ENCODE measurements at regions not wholly inside any gene's neighbourhood (a gene's known extent, or its start where the extent isn't known, plus 50 kb on each side); places are given as distances from the start of the nearest gene placed in this dataset.
"Not testable (repeated sequence)": the region's sequence is repeated elsewhere in the genome, so short reads cannot be mapped to it uniquely, and the experiment has no call there.

- DNase-seq = not testable (repeated sequence)
Measured at GRCh38 chr16:13739621-13740373, 180.2 kb upstream of the ERCC4 start.

GRCh38 chr16:13742928-13743327 is 177.0 kb upstream of the ERCC4 start:
- no peak for DNase-seq

GRCh38 chr16:13743571-13743970 is 176.4 kb upstream of the ERCC4 start:
- DNase-seq = no peak

- DNase-seq = no peak
Measured at GRCh38 chr16:13756411-13757140, 163.4 kb upstream of the ERCC4 start.

GRCh38 chr16:13766334-13766733 is 153.6 kb upstream of the ERCC4 start:
- DNase-seq = no peak

GRCh38 chr16:13767215-13767614 is 152.7 kb upstream of the ERCC4 start:
- no peak for DNase-seq

GRCh38 chr16:13768471-13768870 is 151.5 kb upstream of the ERCC4 start:
- DNase-seq = no peak

GRCh38 chr16:13770436-13770835 is 149.5 kb upstream of the ERCC4 start:
- DNase-seq = no peak

- no peak for DNase-seq
Measured at GRCh38 chr16:13772782-13773181, 147.2 kb upstream of the ERCC4 start.

GRCh38 chr16:13779676-13780075 is 140.3 kb upstream of the ERCC4 start:
- DNase-seq = no peak

GRCh38 chr16:13780406-13781168 is 139.4 kb upstream of the ERCC4 start:
- no peak for DNase-seq

- DNase-seq = no peak
Measured at GRCh38 chr16:13781169-13781564, 138.8 kb upstream of the ERCC4 start.

GRCh38 chr16:13781575-13782338 is 138.2 kb upstream of the ERCC4 start:
- no peak for DNase-seq

GRCh38 chr16:13791095-13791494 is 128.9 kb upstream of the ERCC4 start:
- no peak for DNase-seq

- DNase-seq = no peak
Measured at GRCh38 chr16:13793841-13794409, 126.0 kb upstream of the ERCC4 start.

GRCh38 chr16:13795131-13795530 is 124.8 kb upstream of the ERCC4 start:
- DNase-seq = no peak

GRCh38 chr16:13797718-13798117 is 122.2 kb upstream of the ERCC4 start:
- DNase-seq = no peak

GRCh38 chr16:13798211-13798610 is 121.7 kb upstream of the ERCC4 start:
- no peak for DNase-seq

GRCh38 chr16:13803974-13804373 is 116.0 kb upstream of the ERCC4 start:
- no peak for DNase-seq

GRCh38 chr16:13805951-13806350 is 114.0 kb upstream of the ERCC4 start:
- DNase-seq = no peak

- no peak for DNase-seq
Measured at GRCh38 chr16:13806671-13807070, 113.3 kb upstream of the ERCC4 start.

GRCh38 chr16:13808102-13808501 is 111.9 kb upstream of the ERCC4 start:
- DNase-seq = no peak

All from inflammatory macrophage (primary cell).